ENCODE measurements at regions not wholly inside any gene's neighbourhood (a gene's known extent, or its start where the extent isn't known, plus 50 kb on each side); places are given as distances from the start of the nearest gene placed in this dataset.
"Not testable (repeated sequence)": the region's sequence is repeated elsewhere in the genome, so short reads cannot be mapped to it uniquely, and the experiment has no call there.

DNA sequence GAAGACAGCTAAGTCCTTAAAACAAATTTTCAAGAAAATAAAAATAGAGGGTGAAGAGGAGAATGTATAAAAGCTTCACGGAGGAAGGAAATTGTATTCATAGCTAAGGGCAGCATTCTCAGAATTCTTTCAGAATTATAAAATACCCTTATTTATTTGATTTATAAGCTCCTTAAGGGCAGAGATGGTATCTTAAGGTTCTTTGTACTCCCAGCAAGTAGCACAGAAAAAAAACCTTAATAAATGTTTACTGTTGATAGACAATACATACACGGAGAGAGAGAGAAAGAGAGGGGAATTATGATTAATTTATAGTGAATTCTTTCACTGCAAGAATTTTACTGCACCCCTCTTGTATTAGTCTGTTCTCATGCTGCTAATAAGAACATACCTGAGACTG is 375.6 kb upstream of the CCDC54 start:
- H3K27me3 Mint-ChIP-seq (ENCODE audit: unreplicated experiment) = no peaks in the 10 kb centered on the region
- DNase-seq = no peak
- TF ChIP-seq, protein P1, sequence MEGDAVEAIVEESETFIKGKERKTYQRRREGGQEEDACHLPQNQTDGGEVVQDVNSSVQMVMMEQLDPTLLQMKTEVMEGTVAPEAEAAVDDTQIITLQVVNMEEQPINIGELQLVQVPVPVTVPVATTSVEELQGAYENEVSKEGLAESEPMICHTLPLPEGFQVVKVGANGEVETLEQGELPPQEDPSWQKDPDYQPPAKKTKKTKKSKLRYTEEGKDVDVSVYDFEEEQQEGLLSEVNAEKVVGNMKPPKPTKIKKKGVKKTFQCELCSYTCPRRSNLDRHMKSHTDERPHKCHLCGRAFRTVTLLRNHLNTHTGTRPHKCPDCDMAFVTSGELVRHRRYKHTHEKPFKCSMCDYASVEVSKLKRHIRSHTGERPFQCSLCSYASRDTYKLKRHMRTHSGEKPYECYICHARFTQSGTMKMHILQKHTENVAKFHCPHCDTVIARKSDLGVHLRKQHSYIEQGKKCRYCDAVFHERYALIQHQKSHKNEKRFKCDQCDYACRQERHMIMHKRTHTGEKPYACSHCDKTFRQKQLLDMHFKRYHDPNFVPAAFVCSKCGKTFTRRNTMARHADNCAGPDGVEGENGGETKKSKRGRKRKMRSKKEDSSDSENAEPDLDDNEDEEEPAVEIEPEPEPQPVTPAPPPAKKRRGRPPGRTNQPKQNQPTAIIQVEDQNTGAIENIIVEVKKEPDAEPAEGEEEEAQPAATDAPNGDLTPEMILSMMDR (IDR thresholded peaks at IDR 0.05; ENCODE audit: partially characterized antibody, unreplicated experiment) = no peak
- H3K36me3 Mint-ChIP-seq (ENCODE audit: unreplicated experiment) = no peaks in the 10 kb centered on the region
- no peaks in the 10 kb centered on the region for H3K9me3 Mint-ChIP-seq (ENCODE audit: unreplicated experiment)
- H3K4me1 Mint-ChIP-seq (ENCODE audit: low read depth, unreplicated experiment) = no peaks in the 10 kb centered on the region
- H3K27ac Mint-ChIP-seq (ENCODE audit: unreplicated experiment) = no peak overlapping the region
- no peak overlapping the region for H3K4me3 Mint-ChIP-seq (ENCODE audit: unreplicated experiment)

DNA sequence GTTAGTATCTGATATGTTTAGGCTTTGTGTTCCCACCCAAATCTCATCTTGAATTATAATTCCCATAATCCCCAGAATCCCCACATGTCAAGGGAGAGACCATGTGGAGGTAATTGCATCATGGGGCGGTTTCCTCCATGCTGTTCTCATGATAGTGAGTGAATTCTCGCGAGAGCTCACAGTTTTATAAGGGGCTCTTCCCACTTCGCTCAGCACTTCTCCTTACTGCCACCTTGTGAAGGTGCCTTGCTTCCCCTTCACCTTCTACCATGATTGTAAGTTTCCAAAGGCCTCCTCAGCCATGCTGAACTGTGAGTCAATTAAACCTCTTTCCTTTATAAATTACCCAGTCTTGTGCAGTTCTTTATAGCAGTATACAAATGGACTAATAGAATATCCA is 371.9 kb upstream of the CCDC54 start:
- not testable (repeated sequence) for H3K27ac Mint-ChIP-seq (ENCODE audit: unreplicated experiment); H3K4me1 Mint-ChIP-seq (ENCODE audit: low read depth, unreplicated experiment); DNase-seq; H3K27me3 Mint-ChIP-seq (ENCODE audit: unreplicated experiment); H3K9me3 Mint-ChIP-seq (ENCODE audit: unreplicated experiment); H3K4me3 Mint-ChIP-seq (ENCODE audit: unreplicated experiment); H3K36me3 Mint-ChIP-seq (ENCODE audit: unreplicated experiment)

DNA sequence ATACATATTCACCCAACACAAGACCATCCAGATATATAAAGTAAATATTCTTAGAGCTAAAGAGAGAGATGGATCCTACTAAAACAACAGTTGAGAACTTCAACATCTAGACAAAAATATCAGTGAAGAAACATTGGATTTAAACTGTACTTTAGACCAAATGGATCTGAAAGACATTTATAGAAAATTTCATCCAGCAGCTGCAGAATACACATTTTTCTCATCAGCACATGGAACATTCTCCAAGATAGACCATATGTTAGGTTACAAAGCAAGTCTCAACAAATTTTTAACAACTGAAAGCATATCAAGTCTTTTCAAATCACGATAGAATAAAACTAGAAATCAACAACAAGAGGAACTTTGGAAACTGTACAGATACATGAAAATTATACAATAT is 369.0 kb upstream of the CCDC54 start:
- DNase-seq = no peak
- TF ChIP-seq, protein P1 (IDR thresholded peaks at IDR 0.05; ENCODE audit: partially characterized antibody, unreplicated experiment) = no peak
- Mint-ChIP-seq H3K4me1 (ENCODE audit: low read depth, unreplicated experiment) (no peaks in the 10 kb centered on the region), H3K36me3 (ENCODE audit: unreplicated experiment) (no peaks in the 10 kb centered on the region), H3K27me3 (ENCODE audit: unreplicated experiment) (no peaks in the 10 kb centered on the region), H3K9me3 (ENCODE audit: unreplicated experiment) (no peaks in the 10 kb centered on the region), H3K27ac (ENCODE audit: unreplicated experiment) (no peak overlapping the region), H3K4me3 (ENCODE audit: unreplicated experiment) (no peak overlapping the region)

DNA sequence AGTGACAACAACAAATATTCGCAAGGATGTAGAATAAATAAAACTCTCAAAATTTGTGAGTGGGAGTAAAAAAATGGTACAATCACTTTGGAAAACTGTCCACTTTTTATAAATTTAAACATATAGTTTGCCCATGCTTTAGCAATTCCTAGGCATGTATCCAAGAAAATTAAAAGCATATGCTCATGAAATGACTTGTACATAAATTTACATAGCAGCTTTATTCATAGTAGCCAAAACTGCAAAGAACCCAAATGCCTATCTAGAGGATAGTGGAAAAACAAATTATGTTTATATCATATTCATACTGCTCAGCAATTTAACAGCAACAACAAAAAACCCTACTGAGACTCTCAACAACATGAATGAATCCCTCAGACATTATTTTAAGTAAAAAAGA is 363.6 kb upstream of the CCDC54 start:
- H3K9me3 Mint-ChIP-seq (ENCODE audit: unreplicated experiment) = peaks cover 2% of the 10 kb centered on the region
- no peaks in the 10 kb centered on the region for H3K27me3 Mint-ChIP-seq (ENCODE audit: unreplicated experiment)
- no peak overlapping the region for H3K27ac Mint-ChIP-seq (ENCODE audit: unreplicated experiment)
- no peaks in the 10 kb centered on the region for H3K4me1 Mint-ChIP-seq (ENCODE audit: low read depth, unreplicated experiment)
- TF ChIP-seq, protein P1 (IDR thresholded peaks at IDR 0.05; ENCODE audit: partially characterized antibody, unreplicated experiment) = no peak
- H3K4me3 Mint-ChIP-seq (ENCODE audit: unreplicated experiment) = no peak overlapping the region
- DNase-seq = no peak
- H3K36me3 Mint-ChIP-seq (ENCODE audit: unreplicated experiment) = no peaks in the 10 kb centered on the region

DNA sequence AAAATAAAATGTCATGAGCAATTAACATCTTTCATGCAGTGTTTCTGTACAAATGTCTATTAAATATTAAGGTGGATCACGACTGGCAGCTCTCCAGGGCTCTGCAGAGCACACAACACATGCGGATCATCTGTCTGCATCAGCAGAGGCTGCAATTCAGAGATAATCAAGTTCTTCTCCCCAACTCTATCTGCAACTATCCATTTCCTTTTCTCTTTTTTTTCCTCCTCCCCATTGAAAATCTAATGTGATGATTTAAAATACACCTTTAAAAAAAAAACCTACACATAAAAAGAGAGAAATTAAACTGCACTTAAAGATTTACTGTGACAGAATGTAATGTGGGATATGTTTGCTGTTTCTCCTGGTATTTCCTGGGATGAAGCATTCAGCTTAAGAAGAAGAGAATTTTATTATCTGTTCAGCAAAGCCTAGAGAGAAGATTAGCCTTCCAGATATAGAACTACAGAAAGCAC is 352.6 kb upstream of the CCDC54 start:
- TF ChIP-seq, protein P1 (IDR thresholded peaks at IDR 0.05; ENCODE audit: partially characterized antibody, unreplicated experiment) = no peak
- H3K9me3 Mint-ChIP-seq (ENCODE audit: unreplicated experiment) = no peaks in the 10 kb centered on the region
- no peak overlapping the region for H3K4me3 Mint-ChIP-seq (ENCODE audit: unreplicated experiment)
- no peak overlapping the region for H3K27ac Mint-ChIP-seq (ENCODE audit: unreplicated experiment)
- H3K27me3 Mint-ChIP-seq (ENCODE audit: unreplicated experiment) = no peaks in the 10 kb centered on the region
- no peak for DNase-seq
- H3K36me3 Mint-ChIP-seq (ENCODE audit: unreplicated experiment) = no peaks in the 10 kb centered on the region
- no peaks in the 10 kb centered on the region for H3K4me1 Mint-ChIP-seq (ENCODE audit: low read depth, unreplicated experiment)

DNA sequence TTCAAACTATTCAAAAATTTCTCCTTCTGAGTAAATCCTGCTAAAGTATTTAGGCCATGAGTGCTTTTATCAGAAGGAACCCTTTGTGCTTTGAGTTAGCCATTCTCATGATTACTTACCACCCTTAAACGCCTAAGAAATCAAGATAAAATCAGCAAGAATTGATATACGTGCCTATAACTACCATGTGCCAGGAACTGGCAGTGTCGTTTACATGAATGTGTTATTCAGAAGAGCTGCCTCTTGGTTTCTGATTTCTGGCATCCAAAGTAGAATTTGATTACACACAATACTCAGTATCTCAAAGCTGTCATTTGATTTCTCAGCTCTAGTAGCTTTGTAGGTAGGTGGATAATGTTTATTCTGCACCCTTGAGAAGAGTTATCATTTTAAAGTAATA is 351.3 kb upstream of the CCDC54 start:
- TF ChIP-seq, protein P1 (IDR thresholded peaks at IDR 0.05; ENCODE audit: partially characterized antibody, unreplicated experiment) = no peak
- no peaks in the 10 kb centered on the region for H3K9me3 Mint-ChIP-seq (ENCODE audit: unreplicated experiment)
- no peak overlapping the region for H3K27ac Mint-ChIP-seq (ENCODE audit: unreplicated experiment)
- H3K4me3 Mint-ChIP-seq (ENCODE audit: unreplicated experiment) = no peak overlapping the region
- H3K4me1 Mint-ChIP-seq (ENCODE audit: low read depth, unreplicated experiment) = no peaks in the 10 kb centered on the region
- no peaks in the 10 kb centered on the region for H3K36me3 Mint-ChIP-seq (ENCODE audit: unreplicated experiment)
- no peak for DNase-seq
- H3K27me3 Mint-ChIP-seq (ENCODE audit: unreplicated experiment) = no peaks in the 10 kb centered on the region

All from glutamatergic neuron (in vitro differentiated cells).